Transverse colon (tissue), 3 donors: ENCODE measurements at regions not wholly inside any gene's neighbourhood (a gene's known extent, or its start where the extent isn't known, plus 50 kb on each side); places are given as distances from the start of the nearest gene placed in this dataset.

Source experiments
- EP300 ChIP-seq: sonication (generic); formaldehyde crosslinking; IDR thresholded peaks from one replicate; pipeline ENCODE4 v1.6.1; 2017; ENCODE audit warnings: antibody characterized with exemption, low read depth
- POLR2AphosphoS5 ChIP-seq, 3 donors: sonication (generic); formaldehyde crosslinking; IDR thresholded peaks; one replicate each; pipeline ENCODE4 v1.6.1; 2016; ENCODE audit warnings: antibody characterized with exemption in 3 of 3

DNA sequence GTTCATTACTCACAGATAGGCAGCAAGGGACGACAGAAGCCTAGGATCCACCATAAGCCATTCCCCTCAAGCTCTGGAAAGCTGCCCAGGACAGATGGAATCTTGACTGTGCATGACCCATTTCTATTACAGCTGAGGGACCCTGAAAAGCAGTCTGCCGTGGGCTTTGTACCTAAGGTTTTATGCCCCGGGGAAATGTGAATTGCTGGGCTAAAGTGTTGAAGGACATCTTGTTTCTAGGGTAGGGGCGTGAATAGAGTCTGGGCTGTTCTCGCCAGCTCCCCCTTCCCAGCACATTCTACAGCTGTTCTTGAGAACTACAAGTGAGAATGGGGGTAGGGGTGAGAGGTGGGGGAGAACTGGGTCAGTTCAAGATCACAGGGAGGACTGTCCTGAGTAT is 53.6 kb upstream of the TMTC4 start:
- TF ChIP-seq EP300 (no peak), POLR2AphosphoS5 (IDR thresholded peaks at IDR 0.05) (no peak)
